GM18519 (cell line): ENCODE measurements at regions not wholly inside any gene's neighbourhood (a gene's known extent, or its start where the extent isn't known, plus 50 kb on each side); places are given as distances from the start of the nearest gene placed in this dataset.
"Not testable (repeated sequence)": the region's sequence is repeated elsewhere in the genome, so short reads cannot be mapped to it uniquely, and the experiment has no call there.

ENCODE experiments used
- ATAC-seq: cut with Tn5 transposase; IDR thresholded peaks from one replicate; pipeline ENCODE4 v1.9.1; 2021; ENCODE audit warnings: mild to moderate bottlenecking, moderate library complexity; ENCODE audit not compliant: unreplicated experiment, low FRiP score

- no peak for ATAC-seq
These were observed 600.5 kb downstream of the KCNT2 start for GRCh38 chr1:196007763-196008162.

- no peak for ATAC-seq
These were observed 602.8 kb downstream of the KCNT2 start for GRCh38 chr1:196005426-196005825.

DNA sequence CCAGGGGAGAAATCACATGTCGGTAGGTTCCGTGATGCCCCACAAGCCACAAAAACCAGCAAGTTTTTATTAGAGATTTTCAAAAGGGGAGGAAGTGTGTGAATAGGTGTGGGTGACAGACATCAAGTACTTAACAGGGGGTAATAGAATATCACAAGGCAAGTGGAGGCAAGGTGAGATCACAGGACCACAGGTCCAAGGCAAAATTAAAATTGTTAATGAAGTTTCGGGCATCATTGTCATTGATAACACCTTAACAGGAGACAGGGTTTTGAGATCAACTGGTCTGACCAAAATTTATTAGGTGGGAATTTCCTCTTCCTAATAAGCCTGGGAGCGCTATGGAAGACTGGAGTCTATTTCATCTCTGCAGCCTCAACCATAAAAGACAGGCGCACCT is 603.9 kb downstream of the KCNT2 start:
- ATAC-seq = not testable (repeated sequence)

GRCh38 chr1:196002906-196003305 is 605.3 kb downstream of the KCNT2 start:
- no peak for ATAC-seq

DNA sequence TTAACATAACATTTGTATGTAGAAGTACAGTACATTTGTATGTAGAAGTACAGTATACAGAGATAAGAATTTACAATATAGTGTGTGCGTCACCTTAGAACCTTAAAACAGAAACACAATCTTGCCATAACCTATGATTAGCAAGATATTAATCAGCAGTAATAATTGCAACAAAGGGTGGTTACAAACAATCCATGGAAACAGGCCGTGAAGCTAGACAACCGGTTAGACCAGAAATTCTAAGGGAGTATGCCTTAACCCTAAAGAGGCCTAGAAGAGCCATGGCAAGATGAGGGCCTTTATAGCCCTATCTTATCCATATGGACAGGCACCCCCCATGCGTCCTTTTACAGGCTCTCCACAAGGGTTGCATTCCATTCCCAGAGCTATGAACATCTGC is 605.9 kb downstream of the KCNT2 start:
- not testable (repeated sequence) for ATAC-seq

GRCh38 chr1:196001188-196001587 is 607.1 kb downstream of the KCNT2 start:
- no peak for ATAC-seq

GRCh38 chr1:195999022-195999421 is 609.2 kb downstream of the KCNT2 start:
- no peak for ATAC-seq

- no peak for ATAC-seq
These were observed 626.6 kb downstream of the KCNT2 start for GRCh38 chr1:195981448-195982139.

GRCh38 chr1:195979646-195980045 is 628.6 kb downstream of the KCNT2 start:
- ATAC-seq = no peak

- ATAC-seq = no peak
These were observed 634.8 kb downstream of the KCNT2 start for GRCh38 chr1:195973311-195973904.

DNA sequence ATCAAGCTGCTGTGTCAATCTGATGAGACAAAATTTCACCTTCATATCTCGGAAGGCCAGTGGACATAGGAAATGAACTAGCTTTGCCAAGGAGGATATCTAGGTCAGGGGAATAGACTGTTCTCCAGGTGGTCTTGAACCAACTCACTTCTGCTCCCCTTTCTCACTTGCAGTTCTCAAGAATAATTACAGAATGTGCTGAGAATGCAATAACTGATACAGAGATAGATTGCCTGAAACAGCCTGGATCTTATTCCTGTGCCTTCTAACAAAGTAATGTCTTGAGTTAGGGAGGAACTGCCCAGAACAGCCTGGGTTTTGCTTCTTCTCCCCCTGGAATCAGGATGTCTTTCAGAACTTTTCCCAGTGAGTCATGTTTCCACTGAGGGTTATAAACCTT is 636.7 kb downstream of the KCNT2 start:
- ATAC-seq = no peak

- no peak for ATAC-seq
These were observed 638.0 kb downstream of the KCNT2 start for GRCh38 chr1:195970209-195970608.

DNA sequence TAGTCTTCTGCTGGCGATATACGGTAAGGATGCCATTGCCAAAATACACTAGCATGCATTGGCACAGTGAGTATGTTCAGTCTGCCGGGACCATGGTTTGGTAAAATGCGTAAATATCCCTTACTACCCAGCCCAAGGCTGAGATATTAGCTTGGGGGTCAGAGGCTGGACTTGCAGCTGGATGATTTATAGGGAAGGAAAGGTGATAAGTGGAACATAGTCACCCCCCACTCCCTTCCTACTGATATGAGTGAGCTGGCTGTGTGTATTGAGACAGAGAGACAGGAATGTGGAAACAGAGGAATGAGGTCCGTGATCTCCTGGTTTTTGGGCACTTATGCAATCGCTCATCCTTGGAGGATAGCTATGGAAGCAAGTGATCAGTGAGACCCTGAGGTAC is 642.8 kb downstream of the KCNT2 start:
- ATAC-seq = no peak

DNA sequence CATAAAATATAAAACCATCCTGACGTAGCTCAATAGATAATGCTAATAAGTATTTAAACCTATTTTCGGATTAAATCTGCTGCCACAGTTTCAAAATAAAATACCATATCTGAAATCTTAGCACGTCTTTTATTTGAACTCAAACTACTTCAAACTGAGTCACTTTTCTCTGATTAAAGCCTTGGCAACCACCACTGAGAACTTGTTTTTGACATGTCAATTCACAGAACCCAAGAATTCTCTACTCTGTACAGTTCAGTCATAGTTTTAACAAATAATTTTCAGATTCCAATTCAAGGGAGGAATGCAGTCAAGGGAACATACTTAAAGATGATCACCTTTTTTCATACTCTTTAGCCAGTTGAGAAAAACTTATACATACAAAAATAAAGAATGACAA is 643.2 kb downstream of the KCNT2 start:
- no peak for ATAC-seq

GRCh38 chr1:195964516-195964915 is 643.7 kb downstream of the KCNT2 start:
- ATAC-seq = no peak

- ATAC-seq = no peak
These were observed 646.2 kb downstream of the KCNT2 start for GRCh38 chr1:195962051-195962450.

GRCh38 chr1:195960580-195960979 is 647.7 kb downstream of the KCNT2 start:
- no peak for ATAC-seq

- no peak for ATAC-seq
These were observed 650.1 kb downstream of the KCNT2 start for GRCh38 chr1:195958131-195958530.

DNA sequence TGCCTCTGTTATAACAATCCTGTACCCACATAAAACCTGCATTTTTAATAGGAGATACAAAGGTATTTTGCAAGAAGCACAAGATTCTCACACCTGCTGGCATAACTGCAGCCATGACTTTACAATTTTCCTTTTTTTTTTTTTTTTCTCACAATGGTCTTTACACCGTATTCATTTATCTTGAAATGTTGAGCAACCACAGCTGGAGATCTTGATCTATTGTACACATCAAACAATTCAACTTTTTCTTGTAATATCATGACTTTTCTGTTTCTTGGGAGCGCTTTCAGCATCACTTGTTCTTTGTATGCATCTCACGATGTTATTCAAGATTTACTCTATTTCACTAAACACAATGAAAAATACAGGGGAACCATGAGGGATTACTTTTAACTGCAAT is 651.4 kb downstream of the KCNT2 start:
- ATAC-seq = no peak

- ATAC-seq = no peak
These were observed 653.4 kb downstream of the KCNT2 start for GRCh38 chr1:195954848-195955247.

DNA sequence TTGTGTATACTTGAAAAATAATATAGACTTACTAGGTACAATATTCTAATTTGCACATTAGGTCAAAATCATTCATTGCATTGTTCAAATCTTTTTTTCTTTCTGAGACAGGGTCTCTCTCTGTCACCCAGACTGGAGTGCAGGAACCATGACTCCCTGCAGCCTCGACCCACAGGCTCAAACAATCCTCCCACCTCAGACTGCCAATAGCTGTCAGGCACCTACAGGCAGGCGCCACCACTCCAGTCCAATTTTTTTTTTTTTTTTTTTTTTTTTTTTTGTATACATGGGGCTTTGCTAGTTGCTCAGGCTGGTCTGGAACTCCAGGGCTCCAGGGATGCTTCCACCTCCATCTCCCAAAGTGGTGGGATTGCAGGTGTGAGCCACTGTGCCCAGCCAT is 656.9 kb downstream of the KCNT2 start:
- ATAC-seq = no peak

DNA sequence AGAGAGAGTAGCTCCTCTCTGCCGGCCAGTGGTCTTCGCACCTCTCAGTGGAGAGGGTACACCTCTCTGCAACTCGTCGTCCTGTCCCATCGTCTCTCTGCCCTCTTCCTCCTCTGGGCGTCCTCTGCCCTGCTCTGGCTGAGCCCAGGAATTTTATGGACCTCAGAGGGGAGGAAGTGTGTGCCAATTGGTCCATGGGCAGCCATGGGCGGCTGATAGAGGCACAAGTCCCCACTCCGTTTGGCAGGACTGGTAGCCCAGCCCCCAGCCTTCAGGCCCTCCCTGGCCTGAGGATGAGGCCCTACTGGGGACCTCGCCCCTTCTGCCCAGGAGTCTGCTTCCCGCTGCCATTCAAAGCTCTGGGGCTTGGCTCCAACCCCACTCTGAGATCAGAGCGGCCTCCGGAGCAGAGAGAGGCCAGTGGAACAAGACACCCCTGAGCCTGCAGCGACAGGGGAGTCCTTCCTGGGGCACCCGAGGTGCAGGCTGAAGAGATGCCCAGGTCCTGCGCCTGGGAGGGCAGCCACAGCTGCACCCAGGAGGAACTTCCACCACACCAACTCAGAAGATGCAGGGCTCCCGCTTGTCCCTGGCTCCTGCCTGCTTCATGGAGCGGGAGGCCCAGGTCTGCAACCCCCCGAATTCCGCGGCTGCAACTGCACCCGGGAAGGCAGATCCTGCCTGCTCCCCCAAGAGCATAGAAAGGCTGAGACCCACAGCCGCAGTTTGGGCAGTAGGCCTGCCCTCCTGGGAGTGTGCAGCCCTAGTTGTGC is 659.9 kb downstream of the KCNT2 start:
- ATAC-seq = no peak
